Vagina (tissue), 2 donors: ENCODE measurements at regions not wholly inside any gene's neighbourhood (a gene's known extent, or its start where the extent isn't known, plus 50 kb on each side); places are given as distances from the start of the nearest gene placed in this dataset.
"Not testable (repeated sequence)": the region's sequence is repeated elsewhere in the genome, so short reads cannot be mapped to it uniquely, and the experiment has no call there.

Experiments
- POLR2AphosphoS5 ChIP-seq, 2 donors: sonication (generic); formaldehyde crosslinking; IDR thresholded peaks; one replicate each; pipeline ENCODE4 v1.9.0; 2017; ENCODE audit warnings: antibody characterized with exemption in 2 of 2, mild to moderate bottlenecking in 2 of 2, low read depth in 1 of 2; ENCODE audit not compliant: insufficient read depth in 1 of 2
- TF ChIP-seq, protein P1 (sequence below), 3 experiments: fragments of 450-650 bp in 2 of 3; fragments of 200-600 bp in 1 of 3; sonication (generic) in 1 of 3; IDR thresholded peaks; one replicate each; pipeline ENCODE4 v1.5.1; 2017 to 2019; ENCODE audit warnings: antibody characterized with exemption in 3 of 3, mild to moderate bottlenecking in 2 of 3, moderate library complexity in 2 of 3

DNA sequence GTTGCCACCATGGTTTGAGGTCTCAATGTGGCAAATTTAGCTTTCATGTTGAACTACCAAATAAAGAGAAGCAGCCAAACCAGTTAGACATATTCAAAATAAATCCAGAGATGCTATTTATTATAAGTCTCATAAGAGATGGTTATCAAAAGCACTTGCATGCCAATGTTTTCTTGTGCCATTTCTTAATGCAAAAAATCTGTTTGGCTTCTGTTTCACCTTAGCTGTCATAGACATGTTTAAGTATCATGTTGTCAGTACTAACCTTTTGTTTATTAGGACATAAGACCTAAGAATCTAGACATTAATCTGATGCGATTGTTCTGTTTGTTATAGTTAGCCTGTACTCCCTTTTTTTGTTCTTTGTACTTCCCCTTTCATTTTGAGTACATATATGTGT lies 110.0 kb upstream of the FBXO28 start:
- TF ChIP-seq, protein P1, sequence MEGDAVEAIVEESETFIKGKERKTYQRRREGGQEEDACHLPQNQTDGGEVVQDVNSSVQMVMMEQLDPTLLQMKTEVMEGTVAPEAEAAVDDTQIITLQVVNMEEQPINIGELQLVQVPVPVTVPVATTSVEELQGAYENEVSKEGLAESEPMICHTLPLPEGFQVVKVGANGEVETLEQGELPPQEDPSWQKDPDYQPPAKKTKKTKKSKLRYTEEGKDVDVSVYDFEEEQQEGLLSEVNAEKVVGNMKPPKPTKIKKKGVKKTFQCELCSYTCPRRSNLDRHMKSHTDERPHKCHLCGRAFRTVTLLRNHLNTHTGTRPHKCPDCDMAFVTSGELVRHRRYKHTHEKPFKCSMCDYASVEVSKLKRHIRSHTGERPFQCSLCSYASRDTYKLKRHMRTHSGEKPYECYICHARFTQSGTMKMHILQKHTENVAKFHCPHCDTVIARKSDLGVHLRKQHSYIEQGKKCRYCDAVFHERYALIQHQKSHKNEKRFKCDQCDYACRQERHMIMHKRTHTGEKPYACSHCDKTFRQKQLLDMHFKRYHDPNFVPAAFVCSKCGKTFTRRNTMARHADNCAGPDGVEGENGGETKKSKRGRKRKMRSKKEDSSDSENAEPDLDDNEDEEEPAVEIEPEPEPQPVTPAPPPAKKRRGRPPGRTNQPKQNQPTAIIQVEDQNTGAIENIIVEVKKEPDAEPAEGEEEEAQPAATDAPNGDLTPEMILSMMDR (IDR thresholded peaks at IDR 0.05), result not testable (repeated sequence)
- TF ChIP-seq POLR2AphosphoS5 (IDR thresholded peaks at IDR 0.05; ENCODE audit: insufficient read depth in 1 of 2, low read depth in 1 of 2), result not testable (repeated sequence)
